Sigmoid colon (tissue), 6 donors: ENCODE measurements at regions not wholly inside any gene's neighbourhood (a gene's known extent, or its start where the extent isn't known, plus 50 kb on each side); places are given as distances from the start of the nearest gene placed in this dataset.

Experiments used
- DNase-seq: peaks from one replicate; pipeline ENCODE4 v3.0.0-alpha.2; 2019
- H3K27ac ChIP-seq, 4 donors: fragments of 200-600 bp; sonication (generic); one replicate each; pipeline ENCODE4 v1.5.1; 2016 to 2019; ENCODE audit warnings: mild to moderate bottlenecking in 1 of 4
- H3K27me3 ChIP-seq, 3 donors: fragments of 200-600 bp; sonication (generic); one replicate each; pipeline ENCODE4 v1.5.1; 2019; ENCODE audit warnings: mild to moderate bottlenecking in 1 of 3
- H3K36me3 ChIP-seq, 4 donors: fragments of 200-600 bp; sonication (generic); one replicate each; pipeline ENCODE4 v1.5.1; 2016 to 2019
- H3K4me1 ChIP-seq, 4 donors: fragments of 200-600 bp; sonication (generic); one replicate each; pipeline ENCODE4 v1.5.1; 2017 to 2019
- H3K4me3 ChIP-seq, 4 donors: fragments of 200-600 bp; sonication (generic); one replicate each; pipeline ENCODE4 v1.5.1; 2017 to 2019; ENCODE audit warnings: mild to moderate bottlenecking in 2 of 4, moderate library complexity in 1 of 4
- H3K9me3 ChIP-seq, 4 donors: fragments of 200-600 bp in 3 of 4; sonication (generic) in 3 of 4; one replicate each; pipeline versions ENCODE4 v1.5.1 to v1.6.1; 2013 to 2019
- EP300 ChIP-seq, 4 donors: sonication (generic); formaldehyde crosslinking; IDR thresholded peaks; one replicate each; pipeline ENCODE4 v1.6.1; 2017; ENCODE audit warnings: antibody characterized with exemption in 4 of 4
- POLR2A ChIP-seq, 2 donors: fragments of 450-650 bp; IDR thresholded peaks; one replicate each; pipeline ENCODE4 v1.6.1; 2016; ENCODE audit warnings: antibody characterized with exemption in 2 of 2, mild to moderate bottlenecking in 2 of 2, moderate library complexity in 2 of 2
- POLR2AphosphoS5 ChIP-seq, 4 donors: sonication (generic); formaldehyde crosslinking; IDR thresholded peaks; one replicate each; pipeline ENCODE4 v1.6.1; 2017; ENCODE audit warnings: antibody characterized with exemption in 4 of 4
- WGBS, 2 donors: extraction: QIAGEN DNeasy Blood & Tissue Kit; methylation state at CpG; one replicate each; pipeline ENCODE4 v1.1.7; 2013; 5-methylcytosine and 5-hydroxymethylcytosine counted together
- intact Hi-C: fragments of 100-400 bp; cut with DNase I; formaldehyde crosslinking; loops from one replicate; pipeline ENCODE4 v1.15.1; 2023
- TF ChIP-seq, protein P1 (sequence below), 4 experiments: fragments of 450-650 bp in 3 of 4; fragments of 200-600 bp in 1 of 4; IDR thresholded peaks; one replicate each; pipeline ENCODE4 v1.5.1; 2016 to 2019; ENCODE audit warnings: antibody characterized with exemption in 4 of 4, mild to moderate bottlenecking in 3 of 4, moderate library complexity in 2 of 4
- donor health status: healthy with polysubstance abuse.
- donor health status: healthy.

GRCh38 chr10:81564143-81564542 is 310.9 kb upstream of the NRG3 start:
- Histone ChIP-seq H3K4me1 (no peaks in the 10 kb centered on the region), H3K27me3 (no peaks in the 10 kb centered on the region), H3K4me3 (no peak overlapping the region), H3K36me3 (no peaks in the 10 kb centered on the region), H3K27ac (no peak overlapping the region), H3K9me3 (no peaks in the 10 kb centered on the region)
- no peak for DNase-seq
- intact Hi-C loops: no loop called here
- no peak for TF ChIP-seq EP300 (IDR thresholded peaks at IDR 0.05)
- TF ChIP-seq, protein P1, sequence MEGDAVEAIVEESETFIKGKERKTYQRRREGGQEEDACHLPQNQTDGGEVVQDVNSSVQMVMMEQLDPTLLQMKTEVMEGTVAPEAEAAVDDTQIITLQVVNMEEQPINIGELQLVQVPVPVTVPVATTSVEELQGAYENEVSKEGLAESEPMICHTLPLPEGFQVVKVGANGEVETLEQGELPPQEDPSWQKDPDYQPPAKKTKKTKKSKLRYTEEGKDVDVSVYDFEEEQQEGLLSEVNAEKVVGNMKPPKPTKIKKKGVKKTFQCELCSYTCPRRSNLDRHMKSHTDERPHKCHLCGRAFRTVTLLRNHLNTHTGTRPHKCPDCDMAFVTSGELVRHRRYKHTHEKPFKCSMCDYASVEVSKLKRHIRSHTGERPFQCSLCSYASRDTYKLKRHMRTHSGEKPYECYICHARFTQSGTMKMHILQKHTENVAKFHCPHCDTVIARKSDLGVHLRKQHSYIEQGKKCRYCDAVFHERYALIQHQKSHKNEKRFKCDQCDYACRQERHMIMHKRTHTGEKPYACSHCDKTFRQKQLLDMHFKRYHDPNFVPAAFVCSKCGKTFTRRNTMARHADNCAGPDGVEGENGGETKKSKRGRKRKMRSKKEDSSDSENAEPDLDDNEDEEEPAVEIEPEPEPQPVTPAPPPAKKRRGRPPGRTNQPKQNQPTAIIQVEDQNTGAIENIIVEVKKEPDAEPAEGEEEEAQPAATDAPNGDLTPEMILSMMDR (IDR thresholded peaks at IDR 0.05): no peak
- no peak for TF ChIP-seq POLR2AphosphoS5 (IDR thresholded peaks at IDR 0.05)
- TF ChIP-seq POLR2A (IDR thresholded peaks at IDR 0.05): no peak
- WGBS, 2 donors: 53 to 80% methylated on average over 3 of the region's 3 CpGs

DNA sequence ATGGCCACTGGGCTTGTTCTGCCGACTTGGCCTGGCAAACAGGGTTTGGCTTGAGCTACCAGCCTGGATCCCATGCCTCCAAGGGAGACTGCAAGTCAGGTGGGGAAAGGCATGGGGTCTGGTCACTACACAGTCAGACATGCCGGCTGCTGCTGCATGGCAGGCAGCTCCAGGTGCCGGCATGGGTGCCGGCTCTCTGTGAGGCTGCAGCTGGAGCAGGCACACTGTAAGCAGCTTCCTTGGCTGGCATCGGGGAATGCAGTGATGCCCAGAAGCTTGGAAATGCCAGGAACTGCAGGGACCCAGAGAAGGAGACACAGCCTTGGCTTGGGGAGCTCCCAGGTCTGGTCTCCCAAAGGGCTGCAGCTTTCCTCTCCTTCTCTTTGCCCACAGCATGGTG is 305.5 kb upstream of the NRG3 start:
- intact Hi-C loops: no loop called here
- Histone ChIP-seq H3K9me3 (peaks cover 0 to 1% (median 0%) of the 10 kb centered on the region in 4 donors), H3K27me3 (no peaks in the 10 kb centered on the region), H3K4me1 (no peaks in the 10 kb centered on the region), H3K27ac (no peak overlapping the region), H3K4me3 (no peak overlapping the region), H3K36me3 (no peaks in the 10 kb centered on the region)
- 88 to 91% methylated on average over 5 of the region's 5 CpGs for WGBS, 2 donors
- no peak for DNase-seq
- TF ChIP-seq POLR2A (IDR thresholded peaks at IDR 0.05) (no peak), EP300 (IDR thresholded peaks at IDR 0.05) (no peak), POLR2AphosphoS5 (IDR thresholded peaks at IDR 0.05) (no peak)
- TF ChIP-seq, protein P1 (IDR thresholded peaks at IDR 0.05): no peak

- peaks cover 0 to 5% (median 0%) of the 10 kb centered on the region in 4 donors for H3K9me3 ChIP-seq
- no peaks in the 10 kb centered on the region for H3K4me1 ChIP-seq
- WGBS, 2 donors: 94% methylated on average over 3 of the region's 3 CpGs
- no peak overlapping the region for H3K27ac ChIP-seq
- intact Hi-C loops: no loop called here
- H3K4me3 ChIP-seq: no peak overlapping the region
- H3K27me3 ChIP-seq: no peaks in the 10 kb centered on the region
- no peaks in the 10 kb centered on the region for H3K36me3 ChIP-seq
- DNase-seq: no peak
- TF ChIP-seq EP300 (IDR thresholded peaks at IDR 0.05) (no peak), POLR2AphosphoS5 (IDR thresholded peaks at IDR 0.05) (no peak)
- TF ChIP-seq, protein P1 (IDR thresholded peaks at IDR 0.05): no peak
These were observed 304.6 kb upstream of the NRG3 start for GRCh38 chr10:81570349-81570748.

DNA sequence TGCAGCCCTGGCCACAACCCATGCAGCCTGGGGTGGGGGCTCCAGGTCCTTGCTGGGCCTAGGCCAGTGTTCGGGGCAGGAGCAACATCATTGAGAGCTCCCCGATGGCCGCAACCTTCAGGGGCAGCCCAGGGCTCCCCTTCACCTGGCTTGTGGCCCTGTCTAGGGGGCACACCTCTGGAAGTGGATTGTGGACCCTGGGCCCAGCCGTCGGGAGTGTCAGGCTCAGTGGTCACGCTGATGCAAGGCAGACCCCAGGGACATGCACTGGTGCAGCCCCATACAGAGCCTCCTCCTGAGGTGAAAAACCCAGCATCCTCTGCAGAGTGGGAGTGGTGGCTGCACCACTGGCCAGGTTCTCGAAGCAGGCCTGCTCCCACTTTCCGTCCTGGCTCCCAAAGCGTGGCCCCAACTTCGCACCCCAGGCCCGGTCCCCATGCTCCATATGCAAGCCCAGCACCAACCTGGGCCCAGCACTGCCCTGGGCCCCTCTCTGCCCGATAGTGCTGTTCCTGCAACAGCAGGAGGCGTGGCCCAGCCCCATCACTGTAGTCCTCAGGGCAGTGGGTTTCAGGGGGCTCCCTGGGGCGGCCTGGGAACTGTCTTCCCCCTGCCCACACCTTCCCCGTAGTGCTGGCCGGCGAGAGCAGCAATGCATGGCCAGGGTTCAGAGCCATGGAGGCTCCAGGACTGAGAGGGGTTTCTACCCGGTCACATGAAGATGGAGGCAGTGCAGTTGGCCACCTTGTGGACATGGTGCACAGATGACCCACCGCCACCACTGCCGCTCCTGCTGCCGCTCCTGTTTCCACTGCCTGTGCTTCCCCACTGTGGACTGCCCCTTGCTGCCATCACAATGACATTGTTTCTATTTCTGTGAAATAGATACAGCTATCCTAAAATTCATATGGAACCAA is 303.9 kb upstream of the NRG3 start:
- intact Hi-C loops: no loop called here
- H3K4me1 ChIP-seq: no peaks in the 10 kb centered on the region
- no peaks in the 10 kb centered on the region for H3K36me3 ChIP-seq
- whole genome bisulfite sequencing, 2 donors: 90% methylated on average over 21 of the region's 21 CpGs
- H3K27me3 ChIP-seq: no peaks in the 10 kb centered on the region
- H3K4me3 ChIP-seq: no peak overlapping the region
- TF ChIP-seq, protein P1 (IDR thresholded peaks at IDR 0.05): no peak
- TF ChIP-seq POLR2AphosphoS5 (IDR thresholded peaks at IDR 0.05): no peak
- TF ChIP-seq POLR2A (IDR thresholded peaks at IDR 0.05): no peak
- TF ChIP-seq EP300 (IDR thresholded peaks at IDR 0.05): no peak
- no peak overlapping the region for H3K27ac ChIP-seq
- peaks cover 0 to 5% (median 0%) of the 10 kb centered on the region in 4 donors for H3K9me3 ChIP-seq
- DNase-seq: no peak
